RPMI7951 (cell line): ENCODE measurements at regions not wholly inside any gene's neighbourhood (a gene's known extent, or its start where the extent isn't known, plus 50 kb on each side); places are given as distances from the start of the nearest gene placed in this dataset.
A peak's percentile ranks its signal among the peaks of the same experiment; 100 is the strongest.

ENCODE experiments used
- DNase-seq: peaks from one replicate; pipeline ENCODE4 v3.0.0-alpha.2; 2012; ENCODE audit warnings: low read depth

- no peak for DNase-seq
Observed at GRCh38 chr15:47949815-47950214, 171.0 kb upstream of the SLC24A5 start.

- DNase-seq: no peak
Observed at GRCh38 chr15:47950447-47950846, 170.3 kb upstream of the SLC24A5 start.

GRCh38 chr15:47951781-47952180 is 169.0 kb upstream of the SLC24A5 start:
- DNase-seq: no peak

GRCh38 chr15:47954196-47954595 is 166.6 kb upstream of the SLC24A5 start:
- DNase-seq: no peak

GRCh38 chr15:47955021-47955420 is 165.8 kb upstream of the SLC24A5 start:
- DNase-seq: no peak

GRCh38 chr15:47959617-47960413 is 161.0 kb upstream of the SLC24A5 start:
- DNase-seq: no peak

GRCh38 chr15:47961401-47962090 is 159.2 kb upstream of the SLC24A5 start:
- DNase-seq: peak; percentile 5

- no peak for DNase-seq
Observed at GRCh38 chr15:47963265-47963664, 157.5 kb upstream of the SLC24A5 start.

- DNase-seq: no peak
Observed at GRCh38 chr15:47964229-47964628, 156.6 kb upstream of the SLC24A5 start.

GRCh38 chr15:47965297-47965696 is 155.5 kb upstream of the SLC24A5 start:
- no peak for DNase-seq

- no peak for DNase-seq
Observed at GRCh38 chr15:47968593-47968992, 152.2 kb upstream of the SLC24A5 start.

- DNase-seq: no peak
Observed at GRCh38 chr15:47971637-47972036, 149.2 kb upstream of the SLC24A5 start.

GRCh38 chr15:47972738-47973137 is 148.1 kb upstream of the SLC24A5 start:
- DNase-seq: no peak

- no peak for DNase-seq
Observed at GRCh38 chr15:47974724-47975123, 146.1 kb upstream of the SLC24A5 start.

GRCh38 chr15:47975427-47975826 is 145.4 kb upstream of the SLC24A5 start:
- DNase-seq: no peak

GRCh38 chr15:47983533-47983932 is 137.3 kb upstream of the SLC24A5 start:
- DNase-seq: no peak

GRCh38 chr15:47985568-47985967 is 135.2 kb upstream of the SLC24A5 start:
- DNase-seq: no peak

GRCh38 chr15:47987461-47987860 is 133.3 kb upstream of the SLC24A5 start:
- DNase-seq: no peak

- DNase-seq: peak; percentile 38
Observed at GRCh38 chr15:47987908-47988532, 132.8 kb upstream of the SLC24A5 start.

- DNase-seq: no peak
Observed at GRCh38 chr15:47988564-47988963, 132.2 kb upstream of the SLC24A5 start.

- no peak for DNase-seq
Observed at GRCh38 chr15:47990821-47991220, 130.0 kb upstream of the SLC24A5 start.

- DNase-seq: no peak
Observed at GRCh38 chr15:47991357-47991756, 129.4 kb upstream of the SLC24A5 start.

- DNase-seq: no peak
Observed at GRCh38 chr15:47993051-47993450, 127.7 kb upstream of the SLC24A5 start.
